HG02588 (cell line): ENCODE measurements at regions not wholly inside any gene's neighbourhood (a gene's known extent, or its start where the extent isn't known, plus 50 kb on each side); places are given as distances from the start of the nearest gene placed in this dataset.
A peak's percentile ranks its signal among the peaks of the same experiment; 100 is the strongest.

Experiments
- ATAC-seq: cut with Tn5 transposase; IDR thresholded peaks from one replicate; pipeline ENCODE4 v1.9.1; 2021; ENCODE audit warnings: mild to moderate bottlenecking, moderate library complexity; ENCODE audit not compliant: unreplicated experiment

GRCh38 chr13:69579351-69579750 is 528.3 kb upstream of the ATXN8OS start:
- no peak for ATAC-seq

- no peak for ATAC-seq
Observed at GRCh38 chr13:69571606-69572323, 535.9 kb upstream of the ATXN8OS start.

GRCh38 chr13:69567514-69567913 is 540.1 kb upstream of the ATXN8OS start:
- no peak for ATAC-seq

DNA sequence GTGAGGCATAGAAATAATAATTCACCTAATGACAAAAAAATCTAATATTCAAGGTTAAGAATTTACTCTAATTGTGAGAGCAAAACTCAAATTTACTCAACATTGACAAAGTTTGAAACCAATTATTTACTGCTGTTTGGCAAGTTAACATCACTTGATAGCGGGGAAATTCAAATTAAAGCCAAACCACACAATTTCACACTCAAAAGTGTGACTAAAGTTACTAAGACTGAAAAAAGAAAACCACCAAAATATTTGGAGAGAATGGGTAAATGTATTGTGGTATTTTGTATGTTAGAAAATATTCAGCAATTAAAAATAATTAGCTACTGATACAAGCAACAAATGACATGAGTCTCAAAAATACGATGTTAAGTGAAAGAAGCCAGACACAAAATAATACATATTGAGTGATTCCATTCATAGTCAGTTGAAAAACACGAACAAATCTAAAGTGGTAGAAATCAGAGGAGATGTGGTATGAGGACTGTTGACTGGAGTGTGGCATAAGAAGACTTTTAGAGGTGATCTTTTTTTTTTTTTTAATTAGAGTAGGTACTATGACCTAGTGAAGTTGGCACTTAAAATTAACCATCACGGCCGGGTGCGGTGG is 541.4 kb upstream of the ATXN8OS start:
- ATAC-seq = no peak

GRCh38 chr13:69565334-69565733 is 542.3 kb upstream of the ATXN8OS start:
- peak; percentile 74 for ATAC-seq

- no peak for ATAC-seq
Observed at GRCh38 chr13:69556540-69557196, 551.0 kb upstream of the ATXN8OS start.

DNA sequence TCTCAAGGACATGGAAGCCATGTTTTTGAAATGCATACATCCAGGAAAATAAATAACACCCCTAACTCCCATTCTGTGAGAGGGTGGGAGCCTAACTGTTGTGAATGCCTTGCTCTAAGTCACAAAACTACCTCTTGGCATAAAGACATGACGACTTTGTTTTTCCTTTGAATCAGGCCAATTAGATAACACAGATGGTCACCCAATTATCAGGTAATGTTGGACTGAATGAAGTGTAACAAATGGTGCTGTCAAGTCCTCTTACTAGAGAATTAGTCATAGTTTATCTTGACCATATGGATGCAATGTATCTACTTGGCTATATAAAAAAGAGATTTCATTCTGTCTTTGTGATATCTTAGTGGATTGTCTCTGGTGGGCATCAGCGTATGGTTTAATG is 553.6 kb upstream of the ATXN8OS start:
- no peak for ATAC-seq

DNA sequence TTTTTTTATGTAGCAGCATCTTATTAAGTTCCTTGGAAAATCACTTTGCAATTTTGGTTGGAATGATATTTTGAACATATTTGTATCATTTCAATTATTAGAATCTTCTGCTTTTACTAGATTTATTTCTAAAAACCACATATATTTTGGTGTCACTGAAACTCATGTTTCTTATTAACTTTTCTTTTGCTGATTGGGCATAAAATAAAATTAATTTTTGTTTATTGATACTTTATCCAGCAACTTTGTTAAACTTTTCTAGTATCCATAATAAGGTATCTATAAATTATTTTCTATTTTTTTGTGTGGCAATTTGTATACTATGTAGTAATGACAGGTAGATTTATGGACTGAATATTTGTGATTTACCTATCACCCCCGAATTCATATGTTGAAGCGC is 556.4 kb upstream of the ATXN8OS start:
- no peak for ATAC-seq

GRCh38 chr13:69547780-69548179 is 559.8 kb upstream of the ATXN8OS start:
- no peak for ATAC-seq

GRCh38 chr13:69545551-69545950 is 562.1 kb upstream of the ATXN8OS start:
- ATAC-seq = no peak

DNA sequence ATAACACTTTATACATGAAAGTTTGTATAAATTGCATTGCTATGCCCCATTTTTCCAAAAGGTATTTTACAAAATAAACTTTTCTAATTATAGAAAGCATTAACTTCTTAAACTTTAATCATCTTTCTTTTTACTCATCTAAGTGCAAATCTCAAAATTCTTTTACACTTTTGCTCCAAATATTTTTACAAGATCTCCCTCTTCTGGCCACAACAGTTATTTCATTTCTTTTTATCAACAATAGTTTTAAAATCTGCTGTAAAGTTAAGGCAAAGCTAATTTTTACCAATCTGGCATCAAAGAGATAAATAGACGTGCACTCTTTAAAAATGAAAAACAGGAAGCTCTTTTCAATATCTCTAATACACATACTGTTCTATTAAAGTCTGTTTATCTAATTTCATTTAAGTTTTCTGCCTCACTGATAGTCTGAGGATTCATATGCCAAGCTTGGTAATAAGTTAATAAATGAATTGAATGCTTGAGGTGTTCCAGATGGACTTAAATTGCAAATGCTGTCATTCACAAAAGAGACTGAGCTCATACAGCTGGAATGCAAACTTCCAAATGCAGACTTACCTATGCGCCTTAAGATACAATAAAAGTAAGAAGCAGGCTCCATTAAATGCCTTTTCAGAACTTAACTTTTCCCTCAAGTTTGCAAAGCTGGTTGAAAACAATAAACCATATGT is 583.0 kb upstream of the ATXN8OS start:
- ATAC-seq = no peak

GRCh38 chr13:69496981-69497380 is 610.6 kb upstream of the ATXN8OS start:
- no peak for ATAC-seq

- no peak for ATAC-seq
Observed at GRCh38 chr13:69495096-69495495, 612.5 kb upstream of the ATXN8OS start.

GRCh38 chr13:69487576-69487975 is 620.0 kb upstream of the ATXN8OS start:
- ATAC-seq = no peak

- ATAC-seq = no peak
Observed at GRCh38 chr13:69485991-69486592, 621.5 kb upstream of the ATXN8OS start.

DNA sequence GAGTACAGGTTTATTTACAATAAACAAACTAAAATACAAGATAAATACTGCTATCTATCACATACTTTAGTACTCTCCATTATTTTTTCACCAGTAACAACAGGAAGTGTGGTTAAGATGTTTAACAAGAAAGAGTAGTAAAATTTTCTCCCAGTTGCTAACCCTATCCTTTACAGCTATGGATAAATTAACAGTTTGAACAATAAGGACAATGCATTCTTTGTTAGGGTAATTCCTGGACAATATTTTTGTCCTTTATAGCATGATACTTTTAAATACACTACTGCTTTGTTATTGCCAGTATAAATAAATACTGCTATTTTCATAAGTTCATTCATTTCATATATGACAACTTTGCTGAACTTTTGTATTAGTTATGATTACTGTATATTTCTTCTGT is 630.2 kb upstream of the ATXN8OS start:
- ATAC-seq = no peak

- no peak for ATAC-seq
Observed at GRCh38 chr13:69474011-69474685, 633.5 kb upstream of the ATXN8OS start.

DNA sequence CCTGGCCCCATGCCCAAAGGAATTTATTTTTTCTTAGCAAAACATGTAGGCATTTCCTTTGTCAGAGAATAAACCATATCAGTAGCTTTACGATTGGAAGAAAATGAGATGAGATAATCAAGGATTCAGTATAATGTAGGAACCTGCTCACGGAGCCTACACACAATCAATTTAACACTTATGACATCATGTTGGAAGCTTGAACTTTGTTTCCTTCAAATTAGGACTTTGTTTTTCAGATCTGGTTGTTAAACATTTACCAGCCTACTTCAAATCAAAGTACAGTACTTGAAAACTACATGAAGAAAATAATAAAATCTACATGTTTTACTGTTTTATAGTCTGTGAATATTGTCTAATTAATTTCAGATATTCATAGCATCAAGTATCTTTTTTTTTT is 639.0 kb upstream of the ATXN8OS start:
- ATAC-seq = no peak

DNA sequence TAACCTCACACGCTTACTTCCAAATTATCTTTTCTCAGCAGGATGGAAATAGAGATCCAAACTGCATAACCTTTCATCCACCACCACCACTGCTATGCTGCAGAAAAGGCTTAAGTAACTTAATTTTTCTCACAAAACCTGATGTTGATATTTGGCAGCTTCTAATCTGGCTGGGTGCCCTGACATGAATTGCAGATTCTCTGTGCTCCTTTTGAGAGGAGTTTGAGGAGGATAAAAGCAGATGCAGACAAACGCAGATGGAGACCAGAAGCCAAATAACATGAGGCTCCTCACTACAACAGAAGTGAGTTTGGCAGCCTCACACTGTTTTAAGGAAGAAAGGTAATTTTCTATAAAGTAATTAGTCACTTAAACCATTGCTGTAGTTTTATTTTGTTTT is 646.2 kb upstream of the ATXN8OS start:
- ATAC-seq = no peak

DNA sequence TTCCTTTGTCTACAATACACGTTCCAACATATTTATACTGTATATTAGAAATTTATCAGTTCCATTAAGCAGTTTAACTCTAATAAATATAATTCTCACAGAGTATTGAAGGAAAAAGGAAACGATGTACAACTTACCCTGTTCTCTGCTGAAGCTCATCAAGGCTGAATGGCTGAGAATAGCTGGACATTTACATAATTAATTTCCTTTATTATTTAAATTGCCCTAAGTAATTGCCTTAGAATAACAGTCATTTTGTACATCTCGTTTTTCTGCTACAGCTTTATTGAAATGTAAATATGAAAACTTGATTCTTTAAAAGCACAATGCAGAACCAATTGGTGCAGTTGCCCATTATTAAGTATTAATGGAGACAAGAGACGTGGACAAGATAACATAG is 648.3 kb upstream of the ATXN8OS start:
- ATAC-seq = no peak

GRCh38 chr13:69458013-69458412 is 649.6 kb upstream of the ATXN8OS start:
- no peak for ATAC-seq
